ENCODE measurements at regions not wholly inside any gene's neighbourhood (a gene's known extent, or its start where the extent isn't known, plus 50 kb on each side); places are given as distances from the start of the nearest gene placed in this dataset.

DNA sequence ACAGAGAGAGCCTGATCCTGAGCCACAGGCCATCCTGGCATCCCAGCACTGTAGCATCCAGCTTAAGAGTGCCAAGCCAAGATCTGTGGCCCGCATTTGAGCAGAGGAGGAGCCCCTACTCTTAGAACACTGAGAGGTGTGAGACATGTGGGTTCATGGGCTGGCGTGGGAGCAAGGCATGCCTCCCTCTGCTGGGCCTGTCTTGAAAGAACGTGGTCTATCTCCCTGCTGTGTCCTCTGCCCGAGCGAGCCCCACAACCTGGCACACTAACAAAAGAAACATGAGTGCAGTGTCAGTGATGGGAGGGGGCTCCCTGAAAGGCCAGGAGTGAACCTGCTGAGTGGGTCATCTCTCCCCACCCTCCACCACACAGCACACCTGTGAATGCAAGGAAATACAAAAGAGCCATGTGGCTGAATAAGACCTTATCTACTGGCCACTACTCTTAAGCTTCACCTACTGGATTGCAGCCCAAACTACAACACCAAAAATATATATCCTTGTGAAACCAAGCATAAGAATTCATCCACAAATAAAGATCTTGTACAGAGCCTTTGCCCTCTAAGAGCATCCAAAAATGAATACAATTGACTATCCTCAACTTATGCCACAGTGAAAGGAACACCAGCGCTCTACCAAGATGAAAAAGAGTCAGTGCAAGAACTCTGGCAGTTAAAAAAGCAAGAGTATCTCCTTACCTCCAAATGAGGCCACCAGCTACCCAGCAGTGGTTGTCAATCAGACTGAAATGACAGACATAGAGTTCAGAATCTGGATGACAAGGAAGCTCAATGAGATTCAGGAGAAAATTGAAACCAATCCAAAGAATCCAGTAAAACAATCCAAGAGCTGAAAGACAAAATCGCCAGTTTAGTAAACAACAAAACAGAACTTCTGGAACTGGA, 259.4 kb upstream of the DAB1 start (continued):
- TF ChIP-seq, protein P1, sequence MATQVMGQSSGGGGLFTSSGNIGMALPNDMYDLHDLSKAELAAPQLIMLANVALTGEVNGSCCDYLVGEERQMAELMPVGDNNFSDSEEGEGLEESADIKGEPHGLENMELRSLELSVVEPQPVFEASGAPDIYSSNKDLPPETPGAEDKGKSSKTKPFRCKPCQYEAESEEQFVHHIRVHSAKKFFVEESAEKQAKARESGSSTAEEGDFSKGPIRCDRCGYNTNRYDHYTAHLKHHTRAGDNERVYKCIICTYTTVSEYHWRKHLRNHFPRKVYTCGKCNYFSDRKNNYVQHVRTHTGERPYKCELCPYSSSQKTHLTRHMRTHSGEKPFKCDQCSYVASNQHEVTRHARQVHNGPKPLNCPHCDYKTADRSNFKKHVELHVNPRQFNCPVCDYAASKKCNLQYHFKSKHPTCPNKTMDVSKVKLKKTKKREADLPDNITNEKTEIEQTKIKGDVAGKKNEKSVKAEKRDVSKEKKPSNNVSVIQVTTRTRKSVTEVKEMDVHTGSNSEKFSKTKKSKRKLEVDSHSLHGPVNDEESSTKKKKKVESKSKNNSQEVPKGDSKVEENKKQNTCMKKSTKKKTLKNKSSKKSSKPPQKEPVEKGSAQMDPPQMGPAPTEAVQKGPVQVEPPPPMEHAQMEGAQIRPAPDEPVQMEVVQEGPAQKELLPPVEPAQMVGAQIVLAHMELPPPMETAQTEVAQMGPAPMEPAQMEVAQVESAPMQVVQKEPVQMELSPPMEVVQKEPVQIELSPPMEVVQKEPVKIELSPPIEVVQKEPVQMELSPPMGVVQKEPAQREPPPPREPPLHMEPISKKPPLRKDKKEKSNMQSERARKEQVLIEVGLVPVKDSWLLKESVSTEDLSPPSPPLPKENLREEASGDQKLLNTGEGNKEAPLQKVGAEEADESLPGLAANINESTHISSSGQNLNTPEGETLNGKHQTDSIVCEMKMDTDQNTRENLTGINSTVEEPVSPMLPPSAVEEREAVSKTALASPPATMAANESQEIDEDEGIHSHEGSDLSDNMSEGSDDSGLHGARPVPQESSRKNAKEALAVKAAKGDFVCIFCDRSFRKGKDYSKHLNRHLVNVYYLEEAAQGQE (IDR thresholded peaks at IDR 0.05), result no peak
- TF ChIP-seq CTCF (IDR thresholded peaks at IDR 0.05; ENCODE audit: low read depth, low read length, missing input control) (no peak), NR2F2 (IDR thresholded peaks at IDR 0.05) (no peak), EGR1 (IDR thresholded peaks at IDR 0.05; ENCODE audit: low read depth in 2 of 2) (no peak), RAD21 (IDR thresholded peaks at IDR 0.05) (no peak), FOXA2 (IDR thresholded peaks at IDR 0.05) (no peak), MAX (IDR thresholded peaks at IDR 0.05) (no peak)

- H3K9me3 ChIP-seq (ENCODE audit: control insufficient read depth in 4 of 4, low read length in 3 of 4), result no peaks in the 10 kb centered on the region
- H3K4me1 ChIP-seq (ENCODE audit: control insufficient read depth in 4 of 4, insufficient read depth in 4 of 4, low read length in 3 of 4), result no peaks in the 10 kb centered on the region
- H3K36me3 ChIP-seq (ENCODE audit: control insufficient read depth in 4 of 4, insufficient read depth in 3 of 4, low read depth in 1 of 4, low read length in 3 of 4), result no peaks in the 10 kb centered on the region
- no peaks in the 10 kb centered on the region for H3K27me3 ChIP-seq (ENCODE audit: control insufficient read depth in 4 of 4, insufficient read depth in 4 of 4, low read length in 3 of 4)
- no peak overlapping the region for H3K9ac ChIP-seq (ENCODE audit: low read depth in 1 of 2, low read length in 2 of 2)
- H3K4me3 ChIP-seq (ENCODE audit: low read depth in 1 of 3, low read length in 3 of 3), result no peak overlapping the region
- WGBS, result 7% methylated on average over 1 of the region's 1 CpG
- TF ChIP-seq RAD21 (IDR thresholded peaks at IDR 0.05) (no peak), YY1 (IDR thresholded peaks at IDR 0.05) (no peak), HNF4G (IDR thresholded peaks at IDR 0.05) (no peak), EGR1 (IDR thresholded peaks at IDR 0.05; ENCODE audit: low read depth in 2 of 2) (no peak), SP1 (IDR thresholded peaks at IDR 0.05) (no peak), NR2F2 (IDR thresholded peaks at IDR 0.05) (no peak), FOXA2 (IDR thresholded peaks at IDR 0.05) (no peak), TAF1 (conservative IDR thresholded peaks at IDR 0.05) (no peak), ZBTB33 (IDR thresholded peaks at IDR 0.05) (no peak), FOXA1 (IDR thresholded peaks at IDR 0.05) (no peak), ATF3 (IDR thresholded peaks at IDR 0.05) (no peak), CTCF (IDR thresholded peaks at IDR 0.05; ENCODE audit: low read depth, low read length, missing input control) (no peak), MAX (IDR thresholded peaks at IDR 0.05) (no peak), HNF4A (conservative IDR thresholded peaks at IDR 0.05) (no peak), RXRA (IDR thresholded peaks at IDR 0.05) (no peak), GABPA (IDR thresholded peaks at IDR 0.05 in 1 of 2, conservative IDR thresholded peaks at IDR 0.05 in 1 of 2) (no peak), JUND (IDR thresholded peaks at IDR 0.05) (no peak)
- TF ChIP-seq, protein P1 (IDR thresholded peaks at IDR 0.05), result no peak
- no peak overlapping the region for H3K27ac ChIP-seq (ENCODE audit: low read depth in 1 of 2, low read length in 2 of 2)
- DNase-seq (ENCODE audit: low spot score), result no peak
These were observed 254.3 kb upstream of the DAB1 start for GRCh38 chr1:57678138-57678537.

Data from liver (tissue), 8 donors.